ENCODE measurements at regions not wholly inside any gene's neighbourhood (a gene's known extent, or its start where the extent isn't known, plus 50 kb on each side); places are given as distances from the start of the nearest gene placed in this dataset.

DNA sequence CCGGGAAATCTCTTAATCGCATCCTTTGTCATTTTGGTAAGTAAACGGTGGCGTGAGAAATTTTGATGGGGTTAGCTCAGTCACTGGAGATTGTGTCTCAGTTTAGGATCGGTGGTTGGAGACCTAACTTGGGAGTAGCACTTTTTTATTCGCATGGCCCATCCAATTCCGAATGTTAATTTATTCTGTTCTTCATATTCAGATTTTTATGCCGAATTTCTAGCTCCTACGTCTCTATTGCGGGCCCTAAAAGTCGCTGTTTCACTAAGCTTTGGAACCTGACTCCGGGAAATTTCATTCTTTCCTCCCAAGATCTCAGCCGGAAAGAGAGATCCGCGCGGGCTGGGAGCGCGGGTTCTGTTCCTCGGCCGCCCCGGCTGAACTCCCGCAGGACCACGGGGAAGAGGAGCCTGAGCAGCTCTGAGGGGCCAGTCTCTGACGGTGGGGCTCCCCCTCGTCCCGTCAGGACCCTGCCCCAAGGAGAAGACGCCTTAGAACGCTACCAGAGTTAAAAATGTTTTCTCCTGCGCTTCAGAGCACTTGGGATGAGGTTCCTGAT, 279.7 kb downstream of the FAM72C start:
- TF ChIP-seq ZSCAN4 (tag by site-specific recombination; IDR thresholded peaks at IDR 0.05) (no peak), ELK4 (IDR thresholded peaks at IDR 0.05; ENCODE audit: borderline replicate concordance, low read depth, low read length) (no peak), ZSCAN5A (tag by site-specific recombination; IDR thresholded peaks at IDR 0.05) (no peak), ZNF157 (tag by site-specific recombination; IDR thresholded peaks at IDR 0.05) (no peak), ZNF692 (tag by site-specific recombination; IDR thresholded peaks at IDR 0.05) (no peak), ZNF362 (tag by site-specific recombination; IDR thresholded peaks at IDR 0.05) (no peak), YY1 (tag by site-specific recombination; IDR thresholded peaks at IDR 0.05) (no peak), INSM2 (tag by site-specific recombination; IDR thresholded peaks at IDR 0.05) (no peak), ZBTB7A (tag by site-specific recombination; IDR thresholded peaks at IDR 0.05; ENCODE audit: low read depth) (no peak), REST (tag by site-specific recombination; IDR thresholded peaks at IDR 0.05) (no peak), KLF9 (tag by site-specific recombination; IDR thresholded peaks at IDR 0.05; ENCODE audit: low read depth) (no peak), ZNF768 (tag by site-specific recombination; IDR thresholded peaks at IDR 0.05) (no peak), ZNF174 (tag by site-specific recombination; IDR thresholded peaks at IDR 0.05) (no peak)
- TF ChIP-seq, protein P1, sequence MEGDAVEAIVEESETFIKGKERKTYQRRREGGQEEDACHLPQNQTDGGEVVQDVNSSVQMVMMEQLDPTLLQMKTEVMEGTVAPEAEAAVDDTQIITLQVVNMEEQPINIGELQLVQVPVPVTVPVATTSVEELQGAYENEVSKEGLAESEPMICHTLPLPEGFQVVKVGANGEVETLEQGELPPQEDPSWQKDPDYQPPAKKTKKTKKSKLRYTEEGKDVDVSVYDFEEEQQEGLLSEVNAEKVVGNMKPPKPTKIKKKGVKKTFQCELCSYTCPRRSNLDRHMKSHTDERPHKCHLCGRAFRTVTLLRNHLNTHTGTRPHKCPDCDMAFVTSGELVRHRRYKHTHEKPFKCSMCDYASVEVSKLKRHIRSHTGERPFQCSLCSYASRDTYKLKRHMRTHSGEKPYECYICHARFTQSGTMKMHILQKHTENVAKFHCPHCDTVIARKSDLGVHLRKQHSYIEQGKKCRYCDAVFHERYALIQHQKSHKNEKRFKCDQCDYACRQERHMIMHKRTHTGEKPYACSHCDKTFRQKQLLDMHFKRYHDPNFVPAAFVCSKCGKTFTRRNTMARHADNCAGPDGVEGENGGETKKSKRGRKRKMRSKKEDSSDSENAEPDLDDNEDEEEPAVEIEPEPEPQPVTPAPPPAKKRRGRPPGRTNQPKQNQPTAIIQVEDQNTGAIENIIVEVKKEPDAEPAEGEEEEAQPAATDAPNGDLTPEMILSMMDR (tag by site-specific recombination; IDR thresholded peaks at IDR 0.05) = no peak
